ENCODE measurements at regions not wholly inside any gene's neighbourhood (a gene's known extent, or its start where the extent isn't known, plus 50 kb on each side); places are given as distances from the start of the nearest gene placed in this dataset.

DNA sequence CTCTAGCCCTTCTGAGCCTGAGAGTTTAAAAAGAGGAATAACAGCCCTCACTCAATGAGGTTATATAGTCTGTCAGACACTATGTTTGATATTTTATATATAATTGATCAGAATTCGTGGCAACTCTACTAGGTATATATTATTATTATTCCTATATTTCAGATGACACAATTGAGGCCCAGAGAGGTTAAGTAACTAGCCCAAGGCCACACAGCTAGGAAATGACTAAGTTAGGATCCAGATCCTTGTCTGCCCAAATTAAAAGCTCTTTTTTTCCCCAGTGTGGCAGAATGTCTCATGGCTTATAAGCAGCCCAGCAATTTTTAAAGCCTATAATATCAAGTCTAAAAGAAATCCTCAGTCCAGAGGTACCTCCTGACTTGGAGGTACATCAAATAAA is 1119.9 kb upstream of the AUTS2 start:
- TF ChIP-seq CTCF (conservative IDR thresholded peaks at IDR 0.05 in 1 of 2, IDR thresholded peaks at IDR 0.05 in 1 of 2; ENCODE audit: low read depth in 1 of 2, low read length in 2 of 2) (no peak), EZH2 (IDR thresholded peaks at IDR 0.05; ENCODE audit: low read length, missing control alignments) (no peak)

All from fibroblast of lung (primary cell).